NCI-H1105 treated with DMSO at 0.1 percent for 48 hours (cell line): ENCODE measurements at regions not wholly inside any gene's neighbourhood (a gene's known extent, or its start where the extent isn't known, plus 50 kb on each side); places are given as distances from the start of the nearest gene placed in this dataset.

Experiments used
- DNase-seq: peaks from one replicate; lab custom pipeline; 2025; lab: John Stamatoyannopoulos, UW

DNA sequence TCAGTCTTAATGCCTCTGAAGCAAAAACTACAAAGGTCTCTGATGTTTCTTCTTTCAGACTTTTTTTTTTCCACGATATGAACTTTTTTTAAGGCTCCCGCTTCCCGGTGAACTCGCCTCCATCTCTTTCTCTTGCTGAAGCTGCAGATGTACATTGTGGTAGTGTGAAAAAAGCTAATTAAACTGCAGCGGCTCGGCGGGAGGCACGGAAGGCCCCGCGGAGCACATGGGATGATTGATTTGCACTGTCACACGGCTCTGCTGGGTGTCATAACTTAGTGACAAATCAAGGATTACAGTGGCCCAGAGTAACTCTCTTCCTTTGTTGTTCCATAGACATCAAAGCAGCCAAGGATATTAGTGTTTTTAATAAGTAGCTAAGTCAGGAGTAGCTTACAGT is 196.3 kb downstream of the AXIN2 start:
- DNase-seq: no peak

DNA sequence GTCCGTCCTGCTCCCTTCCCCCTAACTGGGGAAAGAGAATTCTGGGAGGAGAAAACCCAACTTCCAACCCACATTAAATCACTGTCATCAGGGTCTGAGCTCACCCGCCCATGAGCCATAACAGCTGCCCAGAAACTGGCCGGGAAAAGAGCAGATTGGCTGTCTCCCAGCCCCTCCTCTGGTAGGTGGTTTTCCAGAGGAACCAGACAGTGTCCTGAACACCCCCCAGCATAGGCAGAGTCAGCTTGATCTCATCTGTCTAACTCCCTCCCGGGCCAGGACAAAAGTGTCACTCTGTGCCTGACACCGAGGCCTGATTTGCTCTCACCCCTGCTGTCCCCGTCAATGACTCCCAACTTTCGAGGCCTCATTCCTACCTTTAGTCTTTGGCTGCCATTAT is 197.0 kb downstream of the AXIN2 start:
- DNase-seq: no peak

GRCh38 chr17:65362826-65363225 is 198.6 kb downstream of the AXIN2 start:
- no peak for DNase-seq

GRCh38 chr17:65360961-65361552 is 200.4 kb downstream of the AXIN2 start:
- no peak for DNase-seq

DNA sequence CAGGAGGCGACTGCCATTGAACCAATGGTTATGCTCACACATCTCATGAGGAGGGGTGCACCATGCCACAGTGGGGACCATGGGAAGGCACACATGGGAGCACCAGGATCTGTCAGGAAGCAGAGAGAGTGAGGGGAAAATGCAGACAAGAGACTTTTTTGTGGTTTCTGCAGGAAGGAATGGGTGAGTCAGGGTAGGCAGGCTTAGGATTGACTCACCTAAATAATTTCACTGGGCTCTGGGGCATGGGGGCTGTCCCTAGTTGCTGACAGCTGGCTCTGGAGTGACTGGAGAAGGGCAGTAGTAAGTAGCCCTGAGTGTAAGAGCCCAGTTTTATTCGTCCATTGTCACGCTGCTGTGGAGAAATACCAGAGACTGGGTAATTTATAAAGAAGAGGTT is 202.4 kb downstream of the AXIN2 start:
- no peak for DNase-seq

DNA sequence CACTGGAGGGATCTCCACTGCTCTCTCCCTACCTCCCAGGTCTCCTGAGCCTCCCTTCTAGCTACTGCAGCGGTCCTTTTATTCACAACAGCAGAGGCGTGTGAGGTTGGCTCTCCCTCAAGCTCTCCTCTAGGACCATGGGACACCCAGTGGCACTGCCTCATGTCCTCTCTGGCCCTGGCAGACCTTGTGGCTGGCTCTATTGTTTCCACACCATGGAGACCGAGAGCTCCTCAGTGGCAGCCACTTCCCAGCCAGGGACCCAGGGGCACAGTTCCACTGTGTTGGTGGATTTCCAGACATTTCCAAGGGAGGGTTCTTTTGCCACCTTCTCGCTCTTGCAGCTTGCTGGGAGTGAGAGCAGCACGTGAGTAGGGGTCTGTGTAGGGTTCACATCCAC is 204.9 kb downstream of the AXIN2 start:
- DNase-seq: no peak

- DNase-seq: no peak
Observed at GRCh38 chr17:65355246-65355645, 206.2 kb downstream of the AXIN2 start.

- DNase-seq: no peak
Observed at GRCh38 chr17:65349916-65350315, 211.5 kb downstream of the AXIN2 start.

DNA sequence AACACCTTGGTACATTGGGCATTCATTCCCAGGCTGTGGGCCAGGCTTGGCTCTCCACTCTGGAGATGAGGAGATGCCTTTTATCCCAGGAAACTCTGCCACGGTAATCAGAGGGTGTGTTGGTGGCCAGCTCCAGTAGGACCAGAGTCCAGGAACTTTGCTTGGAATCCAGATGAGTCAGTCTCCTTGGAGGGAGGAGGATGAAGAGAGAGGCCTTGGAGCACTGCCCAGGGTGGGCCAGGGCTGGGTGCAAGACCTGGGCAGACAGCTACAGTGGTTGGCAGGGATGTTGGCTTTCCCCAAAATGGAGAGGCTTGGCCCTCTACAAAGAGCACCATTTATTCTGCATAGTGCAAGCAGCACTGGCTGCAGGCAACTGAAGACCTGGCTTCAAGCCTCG is 209.0 kb downstream of the RGS9 start:
- no peak for DNase-seq

- DNase-seq: no peak
Observed at GRCh38 chr17:65345261-65346005, 208.3 kb downstream of the RGS9 start.

GRCh38 chr17:65340401-65340800 is 203.2 kb downstream of the RGS9 start:
- DNase-seq: no peak

DNA sequence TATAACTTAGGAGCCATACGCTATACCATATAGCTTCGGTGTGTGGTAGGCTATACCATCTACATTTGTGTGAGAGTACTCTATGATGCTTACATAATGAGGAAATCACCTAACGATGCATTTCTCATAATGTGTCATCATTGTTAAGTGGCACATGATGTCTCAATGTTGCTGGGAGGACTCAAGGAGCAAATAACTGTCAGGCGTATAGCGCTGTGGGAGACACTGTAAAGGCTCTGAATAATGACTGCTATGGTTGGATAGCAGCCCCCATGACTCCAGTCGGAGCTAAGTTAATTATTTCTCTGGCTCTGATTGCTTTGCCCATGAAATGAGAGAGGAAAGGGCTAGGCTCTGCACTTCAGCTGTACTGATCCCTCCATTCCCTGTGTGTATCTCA is 197.2 kb downstream of the RGS9 start:
- DNase-seq: no peak

DNA sequence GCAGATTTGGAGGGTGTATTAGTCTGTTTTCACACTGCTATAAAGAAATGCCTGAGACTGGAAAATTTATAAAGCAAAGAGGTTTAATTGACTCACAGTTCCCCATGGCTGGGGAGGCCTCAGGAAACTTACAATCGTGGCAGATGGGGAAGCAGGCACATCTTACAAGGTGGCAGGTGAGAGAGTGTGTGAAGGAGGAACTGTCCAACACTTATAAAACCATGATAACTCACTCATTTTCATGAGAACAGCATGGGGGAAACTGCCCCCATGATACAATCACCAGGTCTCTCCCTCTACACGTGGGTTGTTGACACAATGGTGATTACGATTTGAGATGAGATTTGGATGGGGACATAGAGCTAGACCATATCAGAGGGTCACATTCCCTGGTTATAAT is 195.6 kb downstream of the RGS9 start:
- DNase-seq: no peak

- DNase-seq: no peak
Observed at GRCh38 chr17:65332375-65332774, 195.2 kb downstream of the RGS9 start.

DNA sequence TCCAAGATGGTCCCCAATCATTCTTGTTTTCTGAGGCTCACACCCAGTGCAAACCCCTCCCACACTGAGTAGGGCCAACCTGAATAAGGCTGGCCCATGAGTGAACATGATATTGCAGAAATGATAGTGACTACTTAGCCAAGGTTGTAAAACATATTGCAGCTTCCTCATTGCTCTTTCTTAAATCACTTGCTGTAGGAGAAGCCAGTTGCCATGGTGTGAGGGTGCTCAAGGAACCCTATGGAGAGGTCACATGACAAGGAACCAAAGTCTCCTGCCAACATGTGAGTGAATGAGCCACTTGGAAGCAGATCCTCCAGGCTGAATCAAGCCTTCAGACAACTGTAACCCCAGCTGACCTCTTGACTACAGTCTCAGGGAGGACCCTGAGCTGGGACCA is 191.4 kb downstream of the RGS9 start:
- no peak for DNase-seq

- no peak for DNase-seq
Observed at GRCh38 chr17:65324611-65325342, 187.6 kb downstream of the RGS9 start.

GRCh38 chr17:65323049-65323448 is 185.9 kb downstream of the RGS9 start:
- DNase-seq: no peak

DNA sequence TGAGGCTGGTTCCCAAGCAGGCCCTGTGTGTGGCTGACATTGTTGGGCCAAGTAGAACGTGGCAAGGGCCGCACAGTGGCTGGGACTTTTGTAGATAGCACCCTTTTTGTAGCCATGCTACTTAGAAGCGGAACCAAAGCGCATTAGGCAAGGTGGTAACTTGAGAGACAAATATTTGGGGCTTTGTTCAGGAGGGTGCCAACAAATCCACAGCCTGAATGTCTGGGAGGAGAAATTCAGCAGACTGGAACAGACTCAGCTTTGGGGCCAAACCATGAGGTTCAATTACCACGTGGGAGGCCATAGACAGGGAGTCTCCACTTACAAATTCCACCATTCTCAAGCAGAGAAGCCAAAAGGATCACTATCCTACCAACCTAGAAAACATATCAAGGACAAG is 183.7 kb downstream of the RGS9 start:
- no peak for DNase-seq

GRCh38 chr17:65314212-65314611 is 177.0 kb downstream of the RGS9 start:
- no peak for DNase-seq

GRCh38 chr17:65312718-65313377 is 175.7 kb downstream of the RGS9 start:
- no peak for DNase-seq

GRCh38 chr17:65311261-65311660 is 174.1 kb downstream of the RGS9 start:
- no peak for DNase-seq

- DNase-seq: no peak
Observed at GRCh38 chr17:65307961-65308316, 170.8 kb downstream of the RGS9 start.
